ENCODE measurements at regions not wholly inside any gene's neighbourhood (a gene's known extent, or its start where the extent isn't known, plus 50 kb on each side); places are given as distances from the start of the nearest gene placed in this dataset.

- TF ChIP-seq CTCF (IDR thresholded peaks at IDR 0.05) (no peak), POLR2A (IDR thresholded peaks at IDR 0.05) (no peak)
Measured at GRCh38 chr11:111093061-111093460, 152.5 kb upstream of the POU2AF2 start.
